GM18873 (cell line): ENCODE measurements at regions not wholly inside any gene's neighbourhood (a gene's known extent, or its start where the extent isn't known, plus 50 kb on each side); places are given as distances from the start of the nearest gene placed in this dataset.
A peak's percentile ranks its signal among the peaks of the same experiment; 100 is the strongest.

ENCODE experiments used
- ATAC-seq: cut with Tn5 transposase; IDR thresholded peaks from one replicate; pipeline ENCODE4 v1.9.1; 2021; ENCODE audit warnings: mild to moderate bottlenecking, moderate library complexity, moderate number of reproducible peaks; ENCODE audit not compliant: unreplicated experiment, low FRiP score

- ATAC-seq: no peak
Observed at GRCh38 chr5:93805616-93806379, 64.4 kb upstream of the POU5F2 start.

- peak; percentile 59 for ATAC-seq
Observed at GRCh38 chr5:93800988-93801811, 59.8 kb upstream of the POU5F2 start.

GRCh38 chr5:93794954-93795353, 53.6 kb upstream of the POU5F2 start:
- ATAC-seq: no peak

GRCh38 chr5:93793159-93793781, 51.9 kb upstream of the POU5F2 start:
- ATAC-seq: no peak

- ATAC-seq: no peak
Observed at GRCh38 chr5:93791518-93791972, 50.1 kb upstream of the POU5F2 start.
